ENCODE measurements at regions not wholly inside any gene's neighbourhood (a gene's known extent, or its start where the extent isn't known, plus 50 kb on each side); places are given as distances from the start of the nearest gene placed in this dataset.

DNA sequence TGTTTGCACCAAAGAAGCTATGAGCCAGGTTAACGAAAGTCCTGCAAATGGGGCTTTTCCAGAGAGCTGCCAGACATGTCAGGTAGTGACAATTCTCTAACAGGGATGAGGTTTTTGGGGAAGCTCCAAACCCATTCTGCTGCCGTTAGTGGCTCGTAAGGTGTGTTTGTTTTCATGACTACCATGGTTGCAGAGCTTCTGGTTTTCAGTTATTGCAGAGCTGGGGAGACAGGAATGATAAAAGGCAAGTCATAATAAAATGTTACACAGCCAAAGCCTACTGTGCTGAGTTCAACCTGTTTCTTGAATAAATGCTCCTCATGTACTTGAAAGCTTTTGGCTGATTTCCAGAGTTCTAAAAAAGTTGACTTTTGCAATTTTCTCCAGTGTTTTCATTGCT lies 209.2 kb upstream of the STK17B start:
- TF ChIP-seq, protein P1, sequence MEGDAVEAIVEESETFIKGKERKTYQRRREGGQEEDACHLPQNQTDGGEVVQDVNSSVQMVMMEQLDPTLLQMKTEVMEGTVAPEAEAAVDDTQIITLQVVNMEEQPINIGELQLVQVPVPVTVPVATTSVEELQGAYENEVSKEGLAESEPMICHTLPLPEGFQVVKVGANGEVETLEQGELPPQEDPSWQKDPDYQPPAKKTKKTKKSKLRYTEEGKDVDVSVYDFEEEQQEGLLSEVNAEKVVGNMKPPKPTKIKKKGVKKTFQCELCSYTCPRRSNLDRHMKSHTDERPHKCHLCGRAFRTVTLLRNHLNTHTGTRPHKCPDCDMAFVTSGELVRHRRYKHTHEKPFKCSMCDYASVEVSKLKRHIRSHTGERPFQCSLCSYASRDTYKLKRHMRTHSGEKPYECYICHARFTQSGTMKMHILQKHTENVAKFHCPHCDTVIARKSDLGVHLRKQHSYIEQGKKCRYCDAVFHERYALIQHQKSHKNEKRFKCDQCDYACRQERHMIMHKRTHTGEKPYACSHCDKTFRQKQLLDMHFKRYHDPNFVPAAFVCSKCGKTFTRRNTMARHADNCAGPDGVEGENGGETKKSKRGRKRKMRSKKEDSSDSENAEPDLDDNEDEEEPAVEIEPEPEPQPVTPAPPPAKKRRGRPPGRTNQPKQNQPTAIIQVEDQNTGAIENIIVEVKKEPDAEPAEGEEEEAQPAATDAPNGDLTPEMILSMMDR (IDR thresholded peaks at IDR 0.05) = no peak
- no peak for TF ChIP-seq POLR2A (IDR thresholded peaks at IDR 0.05)
- H3K4me3 ChIP-seq (replicated peaks in 1 of 3) = no peak overlapping the region
- H3K4me1 ChIP-seq = peaks cover 0 to 10% of the 10 kb centered on the region in 2 donors
- 44 to 52% methylated on average over 3 of the region's 3 CpGs for WGBS, 2 donors
- H3K9me3 ChIP-seq = no peaks in the 10 kb centered on the region
- intact Hi-C loops (cut with DNase I) = no loop called here
- DNase-seq = no peak
- no peaks in the 10 kb centered on the region for H3K36me3 ChIP-seq
- no peak overlapping the region for H3K27ac ChIP-seq
- H3K27me3 ChIP-seq = no peaks in the 10 kb centered on the region

DNA sequence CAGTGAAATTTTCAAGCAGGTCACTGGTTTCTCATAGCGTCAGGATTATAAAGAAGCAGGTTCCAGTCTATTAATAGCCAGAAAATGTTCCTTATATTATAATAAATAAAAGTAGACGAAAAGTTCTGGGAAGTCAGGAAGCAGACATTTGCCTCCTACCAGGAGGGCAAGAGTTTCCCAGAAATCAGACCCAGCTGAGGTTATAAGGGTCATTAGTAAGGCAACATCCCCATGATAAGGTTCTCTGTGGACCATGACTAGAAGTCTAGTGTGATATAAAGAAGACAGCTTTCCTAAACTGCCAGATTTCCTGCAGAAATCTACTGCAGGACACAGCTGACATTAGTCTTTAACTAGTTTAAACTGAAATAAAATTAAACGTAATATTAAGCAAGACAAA lies 210.1 kb upstream of the STK17B start:
- TF ChIP-seq, protein P1 (IDR thresholded peaks at IDR 0.05) = no peak
- no peak for TF ChIP-seq POLR2A (IDR thresholded peaks at IDR 0.05)
- H3K9me3 ChIP-seq = no peaks in the 10 kb centered on the region
- 83 to 85% methylated on average over 3 of the region's 3 CpGs for WGBS, 2 donors
- no peak for DNase-seq
- H3K27me3 ChIP-seq = no peaks in the 10 kb centered on the region
- H3K4me1 ChIP-seq = peaks cover 0 to 10% of the 10 kb centered on the region in 2 donors
- no peak overlapping the region for H3K27ac ChIP-seq
- no peaks in the 10 kb centered on the region for H3K36me3 ChIP-seq
- no peak overlapping the region for H3K4me3 ChIP-seq (replicated peaks in 1 of 3)
- intact Hi-C loops (cut with DNase I) = no loop called here

DNA sequence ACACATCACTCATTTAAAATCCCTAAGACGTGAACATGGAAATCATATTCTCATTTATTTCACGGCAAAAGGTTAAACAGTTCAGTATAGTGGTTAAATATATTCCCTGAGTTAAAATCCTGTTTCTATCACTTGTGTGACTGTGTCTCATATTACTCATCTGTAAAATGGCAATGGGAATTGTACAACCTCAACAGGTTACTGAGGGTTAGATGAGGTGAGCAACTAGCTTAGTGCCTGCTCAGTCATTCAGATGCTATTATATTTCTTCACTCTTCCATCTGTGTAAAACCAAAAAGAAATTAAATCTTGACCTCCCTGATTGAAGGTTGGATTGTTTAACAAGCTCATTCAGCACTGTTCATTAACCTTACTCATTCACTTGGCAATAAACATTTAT lies 212.4 kb upstream of the STK17B start:
- no peaks in the 10 kb centered on the region for H3K9me3 ChIP-seq
- no peak for DNase-seq
- no peaks in the 10 kb centered on the region for H3K36me3 ChIP-seq
- intact Hi-C loops (cut with DNase I) = no loop called here
- TF ChIP-seq POLR2A (IDR thresholded peaks at IDR 0.05) = no peak
- TF ChIP-seq, protein P1 (IDR thresholded peaks at IDR 0.05) = no peak
- peaks cover 0 to 10% of the 10 kb centered on the region in 2 donors for H3K4me1 ChIP-seq
- H3K4me3 ChIP-seq (replicated peaks in 1 of 3) = no peak overlapping the region
- no peak overlapping the region for H3K27ac ChIP-seq
- no peaks in the 10 kb centered on the region for H3K27me3 ChIP-seq
- 96 to 97% methylated on average over 2 of the region's 2 CpGs for WGBS, 2 donors

DNA sequence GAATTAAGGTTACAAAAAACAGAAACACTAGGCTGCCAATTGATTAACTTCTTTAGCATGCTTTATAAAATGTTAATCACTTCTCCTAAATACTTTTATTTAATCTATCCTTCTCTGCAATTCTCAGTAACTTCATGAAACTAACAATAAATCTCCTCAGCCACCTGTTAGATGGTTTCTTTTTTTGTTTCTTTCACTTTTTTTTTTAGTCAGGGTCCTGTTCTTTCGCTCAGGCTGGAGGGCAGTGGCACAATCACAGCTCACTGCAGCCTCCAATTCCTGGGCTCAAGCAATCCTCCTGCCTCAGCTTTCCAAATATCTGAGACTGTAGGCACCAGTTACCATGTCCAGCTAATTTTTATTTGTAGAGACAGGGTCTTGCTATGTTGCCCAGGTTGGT lies 213.4 kb upstream of the STK17B start:
- Histone ChIP-seq H3K4me3 (replicated peaks in 1 of 3) (no peak overlapping the region), H3K4me1 (peaks cover 0 to 10% of the 10 kb centered on the region in 2 donors), H3K9me3 (no peaks in the 10 kb centered on the region), H3K36me3 (no peaks in the 10 kb centered on the region), H3K27me3 (no peaks in the 10 kb centered on the region), H3K27ac (no peak overlapping the region)
- intact Hi-C loops (cut with DNase I) = no loop called here
- TF ChIP-seq, protein P1 (IDR thresholded peaks at IDR 0.05) = no peak
- TF ChIP-seq POLR2A (IDR thresholded peaks at IDR 0.05) = no peak
- WGBS, 2 donors = 97 to 100% methylated on average over 1 of the region's 1 CpG
- no peak for DNase-seq

DNA sequence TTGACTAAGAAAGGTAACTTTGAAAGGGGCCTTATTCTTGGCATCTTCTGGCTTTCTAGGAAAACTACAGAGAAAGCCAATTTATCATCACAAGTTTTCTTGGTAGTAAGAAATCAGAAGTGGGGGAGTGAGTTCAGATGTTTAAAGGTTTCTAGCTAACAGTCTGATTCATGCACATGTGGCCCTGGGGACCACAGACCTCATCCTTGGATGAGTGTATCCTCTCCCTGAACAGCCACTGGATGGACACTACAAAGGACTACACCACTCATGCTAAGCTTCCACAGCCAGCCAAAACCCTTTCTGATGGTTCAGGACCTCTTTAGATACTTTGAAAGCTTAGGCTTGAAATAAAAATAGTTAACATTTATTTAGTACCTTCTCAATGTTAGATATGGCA lies 218.3 kb upstream of the STK17B start:
- TF ChIP-seq POLR2A (IDR thresholded peaks at IDR 0.05) = no peak
- TF ChIP-seq, protein P1 (IDR thresholded peaks at IDR 0.05) = no peak
- Histone ChIP-seq H3K36me3 (no peaks in the 10 kb centered on the region), H3K27me3 (no peaks in the 10 kb centered on the region), H3K9me3 (no peaks in the 10 kb centered on the region), H3K27ac (no peak overlapping the region), H3K4me1 (no peaks in the 10 kb centered on the region), H3K4me3 (replicated peaks in 1 of 3) (no peak overlapping the region)
- no peak for DNase-seq
- intact Hi-C loops (cut with DNase I) = no loop called here

Data from thyroid gland (tissue), 4 donors.